ENCODE measurements at regions not wholly inside any gene's neighbourhood (a gene's known extent, or its start where the extent isn't known, plus 50 kb on each side); places are given as distances from the start of the nearest gene placed in this dataset.

- no peak for TF ChIP-seq CTCF (IDR thresholded peaks at IDR 0.05; ENCODE audit: control extremely low read depth in 1 of 3, insufficient read depth in 1 of 3, low read depth in 1 of 3, low read length in 3 of 3)
- no peak for TF ChIP-seq YY1 (IDR thresholded peaks at IDR 0.05; ENCODE audit: low read depth, low read length)
- no peak for TF ChIP-seq CREB1 (IDR thresholded peaks at IDR 0.05)
- TF ChIP-seq, protein P1, sequence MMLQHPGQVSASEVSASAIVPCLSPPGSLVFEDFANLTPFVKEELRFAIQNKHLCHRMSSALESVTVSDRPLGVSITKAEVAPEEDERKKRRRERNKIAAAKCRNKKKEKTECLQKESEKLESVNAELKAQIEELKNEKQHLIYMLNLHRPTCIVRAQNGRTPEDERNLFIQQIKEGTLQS (IDR thresholded peaks at IDR 0.05; ENCODE audit: insufficient read depth, low read depth, low read length) = no peak
These were observed 165.9 kb upstream of the SPRED2 start for GRCh38 chr2:65598264-65598663.
